Activated CD8-positive, alpha-beta memory T cell treated with anti-CD3 and anti-CD28 coated beads, Interleukin-2, amount 10 ng/mL, durations not matched to agents 7 days and 5 days (primary cell): ENCODE measurements at regions not wholly inside any gene's neighbourhood (a gene's known extent, or its start where the extent isn't known, plus 50 kb on each side); places are given as distances from the start of the nearest gene placed in this dataset.

Source experiments
- ATAC-seq: fragments of 150-1000 bp; cut with Tn5 transposase; one replicate; pipeline ENCODE4 v1.10.0; 2021; ENCODE audit warnings: moderate library complexity
- CTCF ChIA-PET: fragments of 350-600 bp; sonication (Branson Sonifier 250); formaldehyde crosslinking; loops from one replicate; lab custom pipeline; 2021; ENCODE audit warnings: antibody characterized with exemption; lab: Charles Lee
- DNase-seq: peaks from one replicate; pipeline ENCODE4 v3.0.0-alpha.2; 2020
- H3K27ac Mint-ChIP-seq: one replicate; pipeline ENCODE4 v1.8.0; 2021; ENCODE audit warnings: mild to moderate bottlenecking, mixed read lengths
- H3K27me3 Mint-ChIP-seq: one replicate; pipeline ENCODE4 v1.8.0; 2021; ENCODE audit warnings: mixed read lengths
- H3K36me3 Mint-ChIP-seq: one replicate; pipeline ENCODE4 v1.8.0; 2021; ENCODE audit warnings: mild to moderate bottlenecking, mixed read lengths
- H3K4me1 Mint-ChIP-seq: one replicate; pipeline ENCODE4 v1.8.0; 2021; ENCODE audit warnings: mixed read lengths
- H3K4me3 Mint-ChIP-seq: one replicate; pipeline ENCODE4 v1.8.0; 2021; ENCODE audit warnings: mild to moderate bottlenecking, moderate library complexity, mixed read lengths
- H3K9me3 Mint-ChIP-seq: one replicate; pipeline ENCODE4 v1.8.0; 2022; ENCODE audit warnings: low read depth, mixed read lengths

DNA sequence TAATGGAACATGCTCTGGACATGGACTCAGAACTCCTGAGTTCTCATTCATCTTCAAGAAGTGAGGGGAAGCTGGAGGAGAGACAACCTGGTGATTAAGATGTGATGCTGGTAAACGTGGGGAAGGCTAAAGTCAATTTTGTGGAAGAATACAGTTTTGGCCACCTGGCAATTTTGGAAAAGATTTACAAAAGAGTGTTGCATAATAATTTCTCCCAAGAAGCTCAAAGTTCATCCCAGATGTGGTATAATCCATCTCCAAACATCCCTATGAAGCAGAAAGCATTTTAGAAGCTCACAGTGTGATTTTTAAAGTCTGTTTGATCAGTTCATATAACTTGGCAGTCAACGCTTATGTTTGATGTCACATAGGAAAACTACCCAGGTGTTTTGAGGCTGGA lies 208.7 kb downstream of the LMX1A start:
- DNase-seq (no peak), ATAC-seq (no peak)
- Mint-ChIP-seq H3K9me3 (no peaks in the 10 kb centered on the region), H3K36me3 (no peaks in the 10 kb centered on the region), H3K27me3 (peaks cover 3% of the 10 kb centered on the region), H3K4me3 (no peak overlapping the region), H3K4me1 (no peaks in the 10 kb centered on the region), H3K27ac (no peak overlapping the region)
- CTCF ChIA-PET, result no interaction called here

DNA sequence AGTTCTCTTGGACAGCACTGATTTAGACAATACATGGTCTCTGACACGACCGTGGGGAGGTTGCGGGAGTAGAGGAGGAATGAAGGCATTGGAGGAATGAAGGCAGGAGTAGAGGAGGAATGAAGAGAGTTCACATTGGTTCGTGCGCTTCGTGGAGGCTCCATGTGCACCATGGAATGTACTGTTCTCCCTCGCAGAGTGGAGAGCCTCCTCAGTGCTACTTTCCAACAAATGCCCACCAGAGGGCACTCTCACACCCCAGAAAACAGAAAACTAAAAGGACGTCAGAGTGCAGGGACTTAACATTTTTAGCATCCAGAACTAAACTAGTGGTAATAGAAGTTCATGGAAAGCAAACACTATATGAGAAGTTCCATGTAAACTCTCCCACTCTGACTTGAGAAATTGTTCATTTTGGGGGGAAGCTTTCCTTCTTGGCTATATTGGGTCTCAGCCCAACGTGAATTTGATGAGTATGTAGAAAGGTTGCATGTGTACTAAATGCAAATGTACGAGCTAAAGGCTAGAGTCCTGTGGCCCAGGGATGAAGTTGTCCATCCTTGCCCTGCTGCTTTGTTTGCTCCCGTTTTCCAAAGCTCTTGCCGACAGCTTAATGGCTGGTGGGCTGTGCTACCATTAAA lies 211.6 kb downstream of the LMX1A start:
- Mint-ChIP-seq H3K4me3 (no peak overlapping the region), H3K36me3 (no peaks in the 10 kb centered on the region), H3K27me3 (no peaks in the 10 kb centered on the region), H3K27ac (no peak overlapping the region), H3K9me3 (no peaks in the 10 kb centered on the region), H3K4me1 (no peaks in the 10 kb centered on the region)
- CTCF ChIA-PET, result interaction anchor here (0.7 to 2.1 kb wide), 4 partner anchors 10 to 20 kb away, joined by 3 to 7 read pairs (median 3); no protein-coding TSS in a partner anchor
- peak; percentile 49 for ATAC-seq
- peak; percentile 51 for DNase-seq

DNA sequence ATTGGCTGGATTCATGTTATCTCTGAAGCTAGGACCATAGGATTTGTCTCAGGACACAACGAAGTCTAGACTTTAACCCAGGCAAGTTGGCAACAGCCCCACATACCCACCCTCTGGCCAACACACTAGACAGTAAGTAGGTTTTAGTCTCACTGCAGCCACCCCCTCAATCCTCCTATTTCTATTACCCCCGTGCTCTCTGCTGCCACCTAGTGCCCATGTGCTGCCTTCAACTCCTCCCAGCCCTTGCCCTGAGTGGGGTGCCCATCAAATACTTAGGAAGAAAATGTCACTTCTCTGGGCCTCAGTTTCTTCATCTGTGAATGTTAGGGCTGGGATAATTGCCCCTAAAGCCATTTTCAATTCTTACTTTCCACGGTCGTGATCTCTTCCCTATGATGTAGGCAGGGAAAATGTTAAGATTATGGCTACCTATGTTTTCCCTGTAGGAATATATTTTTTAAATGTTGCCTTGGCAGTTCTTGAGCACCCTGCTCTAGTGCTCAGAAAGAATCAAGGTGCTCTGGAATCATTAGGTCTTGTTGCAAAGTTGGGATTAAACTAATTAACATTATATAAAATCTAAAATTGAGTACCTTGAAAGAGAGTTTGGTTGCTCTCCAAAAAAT lies 213.0 kb downstream of the LMX1A start:
- CTCF ChIA-PET, result interaction anchor here (1.4 kb wide), 1 partner anchor 25 kb away, joined by 5 read pairs; no protein-coding TSS in a partner anchor
- no peaks in the 10 kb centered on the region for H3K4me1 Mint-ChIP-seq
- ATAC-seq, result no peak
- H3K36me3 Mint-ChIP-seq, result no peaks in the 10 kb centered on the region
- no peak overlapping the region for H3K27ac Mint-ChIP-seq
- H3K27me3 Mint-ChIP-seq, result no peaks in the 10 kb centered on the region
- no peak overlapping the region for H3K4me3 Mint-ChIP-seq
- no peaks in the 10 kb centered on the region for H3K9me3 Mint-ChIP-seq
- peak; percentile 48 for DNase-seq

DNA sequence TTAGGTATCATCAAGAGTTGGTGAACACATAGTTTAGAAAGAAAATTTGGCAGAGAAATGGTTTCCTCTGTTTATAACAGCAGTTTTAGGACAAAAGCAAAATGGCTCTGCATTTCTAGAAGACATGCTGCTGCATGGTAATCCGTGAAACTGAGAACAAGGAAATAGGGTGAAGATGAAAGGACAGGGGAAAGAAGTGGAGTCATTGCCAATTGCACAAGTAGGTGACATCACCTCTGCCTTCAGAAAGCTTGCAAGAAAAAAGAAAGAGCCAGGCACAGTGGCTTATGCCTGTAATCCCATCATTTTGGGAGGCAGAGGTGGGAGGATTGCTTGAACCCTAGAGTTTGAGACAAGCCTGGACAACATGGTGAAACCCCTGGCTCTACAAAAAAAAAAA lies 217.6 kb downstream of the LMX1A start:
- ATAC-seq (no peak), DNase-seq (no peak)
- H3K4me1 Mint-ChIP-seq, result no peaks in the 10 kb centered on the region
- no peak overlapping the region for H3K4me3 Mint-ChIP-seq
- H3K27me3 Mint-ChIP-seq, result peaks cover 3% of the 10 kb centered on the region
- no peaks in the 10 kb centered on the region for H3K36me3 Mint-ChIP-seq
- H3K9me3 Mint-ChIP-seq, result no peaks in the 10 kb centered on the region
- CTCF ChIA-PET, result interaction anchor here (1.2 kb wide), 1 partner anchor 13 kb away, joined by 3 read pairs; no protein-coding TSS in a partner anchor
- no peak overlapping the region for H3K27ac Mint-ChIP-seq

DNA sequence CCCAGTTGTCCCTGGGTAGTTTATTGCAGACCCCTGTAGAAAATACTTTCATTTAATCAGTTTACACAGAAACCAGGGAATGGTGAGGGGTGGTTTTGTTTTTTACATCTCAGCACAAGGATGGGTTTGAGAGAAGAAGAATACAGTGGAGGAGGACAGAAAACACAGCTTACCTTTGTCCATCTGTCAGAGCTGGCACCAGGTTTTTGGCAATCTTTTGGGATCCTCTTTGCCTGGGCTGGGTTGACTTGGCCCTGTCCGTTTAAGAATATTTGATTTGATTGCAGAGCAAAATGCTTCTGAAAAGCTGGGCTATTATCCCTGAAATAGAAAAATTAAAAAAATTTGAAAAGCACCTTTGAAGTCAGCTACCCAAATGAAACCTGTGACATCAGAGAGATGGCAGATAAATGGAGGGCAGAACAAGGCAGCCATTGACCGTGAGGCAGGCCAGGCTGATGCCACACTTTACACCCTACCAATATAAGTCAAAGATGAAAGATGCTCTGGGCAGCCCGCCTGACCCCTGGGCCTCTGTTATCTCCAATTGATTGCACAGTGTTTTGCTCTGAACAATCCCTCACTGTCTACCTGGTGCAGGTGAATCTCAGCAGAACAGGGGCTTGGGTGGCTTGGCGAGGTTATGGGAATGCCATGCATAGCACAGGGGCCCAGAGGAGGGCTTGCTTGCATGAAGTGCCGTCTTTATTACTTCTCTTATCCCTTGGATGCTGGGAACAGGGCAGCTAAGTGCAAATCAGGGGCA lies 218.8 kb downstream of the LMX1A start:
- H3K9me3 Mint-ChIP-seq, result no peaks in the 10 kb centered on the region
- H3K36me3 Mint-ChIP-seq, result no peaks in the 10 kb centered on the region
- no peak overlapping the region for H3K4me3 Mint-ChIP-seq
- CTCF ChIA-PET, result interaction anchor here (1.5 kb wide), 1 partner anchor 24 kb away, joined by 4 read pairs; no protein-coding TSS in a partner anchor
- H3K4me1 Mint-ChIP-seq, result no peaks in the 10 kb centered on the region
- ATAC-seq (no peak), DNase-seq (no peak)
- no peak overlapping the region for H3K27ac Mint-ChIP-seq
- H3K27me3 Mint-ChIP-seq, result peaks cover 4% of the 10 kb centered on the region

DNA sequence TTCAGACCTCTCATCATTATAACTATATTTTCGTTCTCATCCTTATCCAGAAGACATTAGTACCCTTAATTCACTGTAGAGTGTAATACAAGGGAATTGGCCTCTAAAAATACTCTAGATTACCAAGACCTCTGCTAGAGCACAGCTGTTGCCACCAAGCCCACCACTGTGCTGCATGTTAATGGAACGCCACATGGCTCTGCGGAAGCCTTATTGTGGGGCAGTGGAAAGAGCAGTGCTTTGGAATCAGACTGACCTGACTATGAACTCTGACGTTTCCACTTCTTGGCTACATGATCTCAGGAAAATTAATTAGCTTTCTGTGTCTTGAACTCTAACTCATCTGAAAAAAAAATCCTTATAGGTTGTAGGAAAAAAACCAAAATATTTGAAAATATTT lies 222.1 kb downstream of the LMX1A start:
- no peak for ATAC-seq
- H3K27ac Mint-ChIP-seq, result no peak overlapping the region
- H3K27me3 Mint-ChIP-seq, result peaks cover 5% of the 10 kb centered on the region
- no peaks in the 10 kb centered on the region for H3K9me3 Mint-ChIP-seq
- no peaks in the 10 kb centered on the region for H3K4me1 Mint-ChIP-seq
- H3K4me3 Mint-ChIP-seq, result no peak overlapping the region
- no peak for DNase-seq
- H3K36me3 Mint-ChIP-seq, result no peaks in the 10 kb centered on the region
- CTCF ChIA-PET, result interaction anchor here (1.6 kb wide), 1 partner anchor 12 kb away, joined by 3 read pairs; no protein-coding TSS in a partner anchor

DNA sequence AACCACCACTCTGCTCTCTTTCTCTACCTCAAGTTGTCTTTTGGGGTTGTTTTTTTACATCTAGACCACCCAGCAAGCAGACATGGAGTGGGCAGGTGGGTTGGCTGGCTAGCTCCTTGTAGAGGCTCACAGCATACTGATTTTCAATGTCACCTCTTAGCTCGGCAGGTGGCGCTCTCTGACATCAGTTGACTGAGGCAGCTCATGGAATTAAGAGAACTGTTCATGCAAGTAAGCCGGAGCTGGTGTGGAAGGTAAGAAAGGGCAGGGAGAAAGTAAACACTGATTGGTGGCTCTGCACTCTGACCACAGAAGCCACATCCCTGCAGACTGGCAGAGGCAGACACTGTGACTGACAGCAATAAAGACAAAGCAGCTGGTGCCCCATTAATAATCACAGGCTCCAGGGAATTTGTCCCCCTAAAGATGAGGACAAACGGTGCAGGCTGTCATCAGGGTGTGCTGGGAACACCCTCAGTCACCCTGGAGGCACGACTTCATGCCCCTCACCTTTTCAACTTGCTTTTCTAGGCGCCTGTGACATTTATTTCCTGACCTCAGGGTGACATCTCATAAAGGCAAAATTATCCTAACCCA lies 226.8 kb downstream of the LMX1A start:
- DNase-seq (peak; percentile 63), ATAC-seq (peak; percentile 55)
- Mint-ChIP-seq H3K27ac (no peak overlapping the region), H3K27me3 (peaks cover 2% of the 10 kb centered on the region), H3K4me1 (no peaks in the 10 kb centered on the region), H3K36me3 (no peaks in the 10 kb centered on the region), H3K9me3 (no peaks in the 10 kb centered on the region), H3K4me3 (no peak overlapping the region)
- CTCF ChIA-PET, result interaction anchor here (1.0 to 2.2 kb wide), 5 partner anchors 10 to 463 kb away, joined by 3 to 7 read pairs (median 6); no protein-coding TSS in a partner anchor

DNA sequence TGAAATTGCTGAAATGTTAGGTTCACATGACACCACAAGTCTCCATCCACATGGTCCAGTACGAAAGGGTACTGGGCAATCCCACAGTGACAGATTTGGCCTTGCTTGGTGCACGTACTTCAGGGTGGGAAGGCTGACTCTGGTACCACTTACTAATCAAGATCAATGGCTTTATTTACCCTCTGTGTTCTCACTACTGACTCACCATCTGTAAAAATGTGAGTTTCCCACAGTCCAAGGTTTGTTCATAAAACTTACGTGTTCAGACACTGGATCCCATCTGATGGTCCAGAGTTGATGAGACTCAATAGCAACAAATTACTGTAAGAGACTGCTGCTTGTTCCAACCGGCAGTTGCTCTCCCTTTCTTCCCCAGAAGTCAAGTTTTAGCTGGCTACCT lies 231.7 kb downstream of the LMX1A start:
- Mint-ChIP-seq H3K9me3 (no peaks in the 10 kb centered on the region), H3K27me3 (peaks cover 2% of the 10 kb centered on the region), H3K4me1 (no peaks in the 10 kb centered on the region), H3K27ac (no peak overlapping the region), H3K36me3 (no peaks in the 10 kb centered on the region), H3K4me3 (no peak overlapping the region)
- ATAC-seq, result no peak
- CTCF ChIA-PET, result interaction anchor here (0.7 kb wide), 1 partner anchor 20 kb away, joined by 3 read pairs; no protein-coding TSS in a partner anchor
- no peak for DNase-seq

DNA sequence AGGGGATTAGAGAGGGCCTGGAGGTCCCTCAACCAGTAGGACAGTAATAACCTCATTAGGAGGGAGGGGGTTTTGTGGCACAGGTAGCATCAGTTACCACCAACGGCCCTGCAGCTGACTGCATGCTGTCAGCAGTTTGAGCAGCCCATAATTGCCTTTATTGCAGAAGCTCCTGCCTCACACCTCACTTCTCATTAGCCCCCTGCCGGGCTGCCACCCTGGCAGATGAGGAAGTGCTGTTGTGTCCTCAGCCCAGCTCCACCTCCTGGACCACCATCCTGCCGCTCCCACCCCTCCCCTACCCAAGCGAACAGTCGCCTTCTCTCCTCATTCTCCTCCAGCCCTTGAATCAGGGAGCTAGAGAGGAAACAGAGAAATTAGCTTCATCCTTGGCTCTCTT lies 237.4 kb downstream of the LMX1A start:
- H3K27me3 Mint-ChIP-seq, result peaks cover 34% of the 10 kb centered on the region
- H3K36me3 Mint-ChIP-seq, result no peaks in the 10 kb centered on the region
- no peaks in the 10 kb centered on the region for H3K9me3 Mint-ChIP-seq
- no peak for ATAC-seq
- CTCF ChIA-PET, result interaction anchor here (1.4 to 2.6 kb wide), 2 partner anchors 11 to 24 kb away, joined by 5 to 7 read pairs; no protein-coding TSS in a partner anchor
- DNase-seq, result no peak
- H3K4me3 Mint-ChIP-seq, result no peak overlapping the region
- no peak overlapping the region for H3K27ac Mint-ChIP-seq
- H3K4me1 Mint-ChIP-seq, result no peaks in the 10 kb centered on the region

DNA sequence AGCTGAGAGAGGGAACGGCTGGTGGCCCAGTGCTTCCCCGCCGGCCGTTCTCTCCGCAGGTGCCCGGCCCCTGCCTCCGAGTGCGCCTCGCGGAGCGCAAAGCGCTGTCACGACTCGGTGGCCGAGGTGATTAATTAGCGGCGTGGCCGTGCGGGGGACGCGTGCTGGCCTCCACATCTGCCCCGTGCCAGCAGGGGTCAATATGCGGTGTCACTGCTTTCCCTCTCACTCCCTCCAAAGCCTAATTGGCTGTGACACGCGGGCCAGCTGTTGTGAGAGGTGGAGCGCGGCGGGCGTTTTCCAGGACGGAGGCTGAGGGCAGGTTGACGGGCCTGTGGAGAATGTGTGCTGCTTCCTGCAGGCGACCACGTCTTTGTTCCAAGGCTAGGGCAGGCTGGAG lies 239.0 kb downstream of the LMX1A start:
- DNase-seq (no peak), ATAC-seq (no peak)
- Mint-ChIP-seq H3K4me3 (no peak overlapping the region), H3K36me3 (no peaks in the 10 kb centered on the region), H3K4me1 (no peaks in the 10 kb centered on the region), H3K9me3 (no peaks in the 10 kb centered on the region), H3K27me3 (peaks cover 32% of the 10 kb centered on the region), H3K27ac (no peak overlapping the region)
- CTCF ChIA-PET, result no interaction called here

DNA sequence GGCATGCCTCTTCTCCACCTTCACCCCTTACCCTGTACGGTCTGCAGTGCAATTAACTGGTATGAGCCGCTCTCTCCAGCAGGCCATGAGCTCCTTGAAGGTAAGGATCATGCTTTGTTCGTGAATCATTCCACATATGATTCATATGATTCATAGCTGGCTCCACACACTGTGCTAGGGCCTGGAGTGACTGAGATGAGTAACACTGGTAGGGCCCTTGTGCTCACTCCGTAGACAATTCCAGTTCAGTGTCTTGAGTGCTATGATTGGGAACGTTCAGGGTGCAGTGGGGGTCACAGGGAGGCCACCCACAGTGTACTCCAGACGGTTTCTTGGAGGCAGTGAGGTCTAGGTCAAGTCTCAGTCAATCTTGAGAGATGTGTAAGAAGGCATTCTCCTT lies 239.8 kb downstream of the LMX1A start:
- no peak overlapping the region for H3K27ac Mint-ChIP-seq
- no peaks in the 10 kb centered on the region for H3K9me3 Mint-ChIP-seq
- H3K36me3 Mint-ChIP-seq, result no peaks in the 10 kb centered on the region
- peaks cover 32% of the 10 kb centered on the region for H3K27me3 Mint-ChIP-seq
- no peak overlapping the region for H3K4me3 Mint-ChIP-seq
- H3K4me1 Mint-ChIP-seq, result no peaks in the 10 kb centered on the region
- CTCF ChIA-PET, result no interaction called here
- DNase-seq (no peak), ATAC-seq (no peak)

DNA sequence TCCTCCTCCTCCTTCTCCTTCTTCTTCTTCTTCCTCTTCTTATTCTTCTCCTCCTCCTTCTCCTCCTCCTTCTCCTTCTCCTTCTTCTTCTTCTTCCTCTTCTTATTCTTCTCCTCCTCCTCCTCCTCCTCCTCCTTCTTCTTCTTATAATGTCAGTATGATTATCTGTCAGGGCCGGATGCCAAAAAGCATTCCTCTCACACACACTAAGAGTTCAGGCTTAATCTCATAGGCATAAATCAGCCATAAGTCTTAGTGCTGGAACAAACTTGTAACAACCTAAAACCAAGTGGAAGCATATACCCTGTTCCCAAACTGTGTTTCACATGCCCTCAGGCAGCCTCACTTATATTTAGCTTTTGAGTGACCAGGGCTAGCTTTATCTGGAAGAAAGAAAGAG lies 240.3 kb downstream of the LMX1A start:
- no peak overlapping the region for H3K27ac Mint-ChIP-seq
- H3K36me3 Mint-ChIP-seq, result no peaks in the 10 kb centered on the region
- DNase-seq, result no peak
- no peak for ATAC-seq
- H3K9me3 Mint-ChIP-seq, result no peaks in the 10 kb centered on the region
- no peak overlapping the region for H3K4me3 Mint-ChIP-seq
- H3K4me1 Mint-ChIP-seq, result no peaks in the 10 kb centered on the region
- CTCF ChIA-PET, result no interaction called here
- peaks cover 32% of the 10 kb centered on the region for H3K27me3 Mint-ChIP-seq

DNA sequence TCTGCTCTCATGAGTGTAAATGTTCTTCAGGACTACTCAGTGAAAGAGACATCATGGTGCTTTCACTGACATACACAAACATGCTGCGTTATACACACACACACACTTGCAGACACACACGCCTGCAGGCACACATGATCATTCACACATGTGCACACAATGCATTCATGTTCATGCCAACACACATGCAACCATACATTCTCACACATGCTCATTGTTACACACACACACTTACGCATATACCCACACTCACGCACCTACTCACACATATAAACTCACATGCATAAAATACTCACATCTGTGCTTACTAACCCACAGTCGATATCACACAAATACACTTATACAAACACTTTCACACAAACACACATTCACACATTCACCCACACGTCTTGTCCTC lies 241.6 kb downstream of the LMX1A start:
- H3K9me3 Mint-ChIP-seq, result no peaks in the 10 kb centered on the region
- H3K27me3 Mint-ChIP-seq, result peaks cover 32% of the 10 kb centered on the region
- ATAC-seq (no peak), DNase-seq (no peak)
- no peak overlapping the region for H3K27ac Mint-ChIP-seq
- no peaks in the 10 kb centered on the region for H3K36me3 Mint-ChIP-seq
- no peaks in the 10 kb centered on the region for H3K4me1 Mint-ChIP-seq
- H3K4me3 Mint-ChIP-seq, result no peak overlapping the region
- CTCF ChIA-PET, result interaction anchor here (1.0 to 1.7 kb wide), 3 partner anchors 15 to 478 kb away, joined by 3 to 6 read pairs (median 4); no protein-coding TSS in a partner anchor
